HFFc6 (cell line): ENCODE measurements at regions not wholly inside any gene's neighbourhood (a gene's known extent, or its start where the extent isn't known, plus 50 kb on each side); places are given as distances from the start of the nearest gene placed in this dataset.

Source experiments
- DNase-seq: peaks from one replicate; pipeline ENCODE4 v3.0.0-alpha.2; 2018
- H3K27ac Mint-ChIP-seq: 2 replicates; pipeline ENCODE4 v1.8.0; 2020; ENCODE audit warnings: mild to moderate bottlenecking, mixed read lengths
- H3K27me3 Mint-ChIP-seq: 2 replicates; pipeline ENCODE4 v1.8.0; 2021; ENCODE audit warnings: mild to moderate bottlenecking, moderate library complexity, mixed read lengths; ENCODE audit not compliant: insufficient read depth
- H3K36me3 Mint-ChIP-seq: 2 replicates; pipeline ENCODE4 v1.8.0; 2021; ENCODE audit warnings: low read depth, mixed read lengths
- H3K4me1 Mint-ChIP-seq: 2 replicates; pipeline ENCODE4 v1.8.0; 2020; ENCODE audit warnings: low read depth, mixed read lengths
- H3K4me3 Mint-ChIP-seq: 2 replicates; pipeline ENCODE4 v1.8.0; 2020; ENCODE audit warnings: mild to moderate bottlenecking, moderate library complexity, mixed read lengths
- H3K9me3 Mint-ChIP-seq: 2 replicates; pipeline ENCODE4 v1.8.0; 2020; ENCODE audit warnings: mild to moderate bottlenecking, mixed read lengths
- TF ChIP-seq, protein P1 (sequence below): fragments of 200-600 bp; sonication (generic); IDR thresholded peaks from 2 replicates; pipeline ENCODE4 v1.5.0; 2021; ENCODE audit warnings: antibody characterized with exemption, mild to moderate bottlenecking

DNA sequence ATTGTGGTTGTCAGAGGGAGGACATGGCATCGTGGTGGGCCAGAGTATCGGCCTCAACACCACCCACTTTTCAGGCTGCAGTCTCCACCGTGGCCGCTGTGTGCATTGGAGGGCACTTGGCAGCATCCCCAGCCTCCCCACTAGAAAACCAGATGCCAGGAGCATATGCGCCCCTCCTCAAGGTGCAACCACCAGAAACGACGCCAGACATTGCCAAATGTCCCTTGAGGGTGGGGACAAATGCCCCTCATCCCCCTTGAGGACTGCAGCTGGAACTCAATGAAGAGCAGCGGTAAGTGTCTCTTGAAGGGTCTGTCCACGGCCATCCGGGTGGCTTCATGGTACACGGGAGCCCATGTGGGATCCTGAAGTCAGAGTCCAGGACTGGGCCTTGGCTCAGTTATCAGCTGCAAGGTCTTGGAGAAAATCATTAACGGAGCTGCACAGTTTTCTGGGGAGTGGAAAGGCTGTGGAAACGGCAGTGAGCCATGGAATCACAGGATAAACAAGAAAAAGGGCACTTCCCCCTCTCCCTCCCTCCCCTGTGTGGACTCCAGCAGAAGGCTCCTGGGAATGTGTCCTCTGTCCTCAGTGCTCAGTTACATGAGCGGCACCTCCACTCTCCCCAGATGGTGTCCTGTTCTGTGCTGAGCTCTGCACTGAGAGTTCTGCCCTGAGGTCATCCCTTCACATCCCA lies 324.4 kb upstream of the B3GAT1 start:
- no peak for DNase-seq
- TF ChIP-seq, protein P1, sequence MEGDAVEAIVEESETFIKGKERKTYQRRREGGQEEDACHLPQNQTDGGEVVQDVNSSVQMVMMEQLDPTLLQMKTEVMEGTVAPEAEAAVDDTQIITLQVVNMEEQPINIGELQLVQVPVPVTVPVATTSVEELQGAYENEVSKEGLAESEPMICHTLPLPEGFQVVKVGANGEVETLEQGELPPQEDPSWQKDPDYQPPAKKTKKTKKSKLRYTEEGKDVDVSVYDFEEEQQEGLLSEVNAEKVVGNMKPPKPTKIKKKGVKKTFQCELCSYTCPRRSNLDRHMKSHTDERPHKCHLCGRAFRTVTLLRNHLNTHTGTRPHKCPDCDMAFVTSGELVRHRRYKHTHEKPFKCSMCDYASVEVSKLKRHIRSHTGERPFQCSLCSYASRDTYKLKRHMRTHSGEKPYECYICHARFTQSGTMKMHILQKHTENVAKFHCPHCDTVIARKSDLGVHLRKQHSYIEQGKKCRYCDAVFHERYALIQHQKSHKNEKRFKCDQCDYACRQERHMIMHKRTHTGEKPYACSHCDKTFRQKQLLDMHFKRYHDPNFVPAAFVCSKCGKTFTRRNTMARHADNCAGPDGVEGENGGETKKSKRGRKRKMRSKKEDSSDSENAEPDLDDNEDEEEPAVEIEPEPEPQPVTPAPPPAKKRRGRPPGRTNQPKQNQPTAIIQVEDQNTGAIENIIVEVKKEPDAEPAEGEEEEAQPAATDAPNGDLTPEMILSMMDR = no peak
- H3K4me1 Mint-ChIP-seq = no peaks in the 10 kb centered on the region
- no peak overlapping the region for H3K27ac Mint-ChIP-seq
- no peak overlapping the region for H3K4me3 Mint-ChIP-seq
- H3K36me3 Mint-ChIP-seq = no peaks in the 10 kb centered on the region; the same call in 1 of the 2 replicates
- H3K9me3 Mint-ChIP-seq = peaks cover 35% of the 10 kb centered on the region
- no peaks in the 10 kb centered on the region for H3K27me3 Mint-ChIP-seq

DNA sequence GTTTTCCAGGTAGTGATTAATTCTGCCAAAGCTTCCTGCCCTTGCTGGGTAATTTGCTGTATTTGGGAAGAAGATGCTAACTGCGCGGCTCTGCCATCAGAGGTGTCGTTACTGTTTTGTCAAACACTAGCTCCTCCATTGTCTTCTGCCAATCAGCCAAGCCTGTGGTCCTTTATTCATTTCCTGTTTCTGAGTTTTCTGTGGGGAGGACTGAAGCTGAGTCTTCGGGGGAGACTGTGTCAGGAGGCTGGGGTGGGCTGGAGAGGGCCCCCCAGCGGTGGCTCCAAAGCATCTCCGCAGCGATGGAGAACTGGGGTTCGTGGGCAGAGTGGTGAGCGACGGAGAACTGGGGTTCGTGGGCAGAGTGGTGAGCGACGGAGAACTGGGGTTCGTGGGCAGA lies 322.9 kb upstream of the B3GAT1 start:
- TF ChIP-seq, protein P1 = no peak
- DNase-seq = no peak
- Mint-ChIP-seq H3K4me1 (no peaks in the 10 kb centered on the region), H3K4me3 (no peak overlapping the region), H3K27ac (no peak overlapping the region), H3K36me3 (no peaks in the 10 kb centered on the region; the same call in 1 of the 2 replicates), H3K27me3 (no peaks in the 10 kb centered on the region; the same call in 1 of the 2 replicates), H3K9me3 (peaks cover 39% of the 10 kb centered on the region)

DNA sequence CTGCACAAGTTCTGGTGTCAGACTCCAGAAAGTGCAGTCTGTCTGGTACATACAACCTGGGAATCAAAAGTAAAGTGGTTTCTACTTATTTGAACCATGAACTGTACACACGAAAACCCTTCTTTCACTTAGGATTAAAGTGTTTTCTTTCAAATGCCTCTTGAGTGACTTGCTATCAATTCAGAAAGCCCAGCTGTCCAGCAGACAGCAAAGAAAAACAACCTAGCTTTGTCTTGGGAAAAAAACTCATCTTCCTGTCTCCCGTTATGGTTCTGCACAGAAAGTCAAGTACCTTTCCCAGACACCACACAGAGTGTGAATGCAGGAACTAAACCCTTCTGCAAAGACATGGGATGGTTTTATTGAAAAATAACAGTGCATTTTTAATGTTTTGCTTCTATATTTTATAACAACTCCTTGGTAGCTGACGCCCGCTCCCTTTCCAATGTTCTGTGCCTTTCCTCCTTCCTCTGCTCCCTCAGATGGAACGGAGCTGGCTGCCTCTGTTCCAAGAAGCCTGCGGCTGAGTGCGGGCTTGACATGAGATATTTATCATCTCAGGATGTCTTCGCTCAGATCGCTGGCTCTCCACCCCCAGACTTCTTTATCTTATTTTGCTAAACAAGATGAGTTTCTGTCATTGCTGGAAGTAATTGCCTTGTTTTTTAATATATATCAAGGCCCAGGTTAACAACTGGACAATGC lies 322.3 kb upstream of the B3GAT1 start:
- Mint-ChIP-seq H3K27me3 (no peaks in the 10 kb centered on the region; the same call in 1 of the 2 replicates), H3K9me3 (peaks cover 41% of the 10 kb centered on the region), H3K36me3 (no peaks in the 10 kb centered on the region; the same call in 1 of the 2 replicates), H3K4me3 (no peak overlapping the region), H3K4me1 (no peaks in the 10 kb centered on the region), H3K27ac (no peak overlapping the region)
- DNase-seq = no peak
- TF ChIP-seq, protein P1 = no peak

DNA sequence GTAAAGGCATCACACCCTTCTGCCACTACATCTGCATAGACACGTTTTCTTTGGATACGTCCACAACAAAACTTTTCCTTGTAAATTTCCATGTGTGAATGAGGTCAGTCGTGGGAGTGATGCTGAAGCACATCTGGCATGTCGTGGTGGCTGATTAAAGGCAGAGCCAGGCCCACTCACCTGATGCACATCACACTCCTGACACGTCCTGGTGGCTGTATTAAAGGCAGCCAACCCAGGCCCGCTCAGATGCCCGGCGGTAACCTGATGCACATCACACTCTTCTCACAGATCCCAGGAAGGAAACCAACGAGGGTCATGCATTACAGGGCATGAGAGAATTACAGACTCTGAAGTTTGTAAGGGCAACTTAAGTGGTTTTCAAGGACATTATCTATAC lies 321.6 kb upstream of the B3GAT1 start:
- Mint-ChIP-seq H3K4me1 (no peaks in the 10 kb centered on the region), H3K9me3 (peaks cover 48% of the 10 kb centered on the region), H3K36me3 (no peaks in the 10 kb centered on the region; the same call in 1 of the 2 replicates), H3K27me3 (no peaks in the 10 kb centered on the region; the same call in 1 of the 2 replicates), H3K4me3 (no peak overlapping the region), H3K27ac (no peak overlapping the region)
- no peak for DNase-seq
- TF ChIP-seq, protein P1 = no peak

DNA sequence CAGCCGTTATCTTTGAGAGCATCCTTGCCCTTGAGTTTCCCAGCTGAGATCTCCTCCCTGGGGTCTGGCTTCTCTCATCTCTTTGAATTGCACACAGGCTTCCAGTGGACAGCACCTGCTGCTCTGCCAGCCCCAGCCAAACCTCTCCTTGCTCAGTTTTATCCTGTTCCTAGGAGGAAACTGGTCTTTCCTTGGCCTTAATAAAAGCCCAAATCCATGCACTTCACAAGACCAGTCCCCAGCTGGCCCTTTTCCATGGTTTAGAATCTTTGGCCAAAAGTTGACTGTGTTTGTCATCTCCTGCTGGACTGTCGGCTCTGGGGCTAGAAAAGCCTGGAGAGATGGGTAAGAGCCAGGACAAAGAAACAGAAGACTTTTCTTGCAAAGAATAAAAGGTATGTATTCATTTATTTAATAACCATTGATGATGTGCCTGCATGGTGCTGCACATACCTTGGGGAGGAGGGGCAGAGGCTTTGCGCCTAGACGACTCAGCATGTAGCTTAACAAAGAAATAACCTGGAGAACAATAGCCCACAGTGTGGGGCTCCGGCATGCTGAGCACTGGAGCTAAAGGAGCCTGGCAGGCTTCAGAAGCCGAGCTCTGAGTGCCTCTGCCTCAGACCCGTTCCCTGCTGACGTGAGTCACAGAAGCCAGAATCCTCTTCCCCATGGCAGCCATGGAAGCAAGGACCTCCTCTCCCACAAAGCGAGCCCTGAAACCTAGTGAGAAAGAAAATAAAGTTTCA lies 319.3 kb upstream of the B3GAT1 start:
- H3K36me3 Mint-ChIP-seq = no peaks in the 10 kb centered on the region; the same call in 1 of the 2 replicates
- no peak for DNase-seq
- peaks cover 67% of the 10 kb centered on the region for H3K9me3 Mint-ChIP-seq
- no peaks in the 10 kb centered on the region for H3K4me1 Mint-ChIP-seq
- TF ChIP-seq, protein P1 = no peak
- no peak overlapping the region for H3K4me3 Mint-ChIP-seq
- no peak overlapping the region for H3K27ac Mint-ChIP-seq
- H3K27me3 Mint-ChIP-seq = peaks cover 2% of the 10 kb centered on the region
